KMS-11 (cell line): ENCODE measurements at regions not wholly inside any gene's neighbourhood (a gene's known extent, or its start where the extent isn't known, plus 50 kb on each side); places are given as distances from the start of the nearest gene placed in this dataset.
"Not testable (repeated sequence)": the region's sequence is repeated elsewhere in the genome, so short reads cannot be mapped to it uniquely, and the experiment has no call there.

Experiments used
- H2AFZ ChIP-seq: fragments of 200-600 bp; sonication (generic); 2 replicates; pipeline ENCODE4 v1.6.1; 2016; ENCODE audit warnings: antibody characterized with exemption, mixed run types, low read depth
- H3K27ac ChIP-seq: fragments of 200-600 bp; sonication (generic); 2 replicates; pipeline ENCODE4 v1.6.1; 2016; ENCODE audit warnings: mild to moderate bottlenecking, mixed run types
- H3K27me3 ChIP-seq: fragments of 200-600 bp; sonication (generic); 2 replicates; pipeline ENCODE4 v1.6.1; 2017; ENCODE audit warnings: mild to moderate bottlenecking, low read depth, mixed run types, moderate library complexity; ENCODE audit not compliant: insufficient read depth
- H3K36me3 ChIP-seq: fragments of 200-600 bp; sonication (generic); 2 replicates; pipeline ENCODE4 v1.6.1; 2017; ENCODE audit warnings: mild to moderate bottlenecking, mixed run types; ENCODE audit not compliant: insufficient read depth
- H3K4me1 ChIP-seq: fragments of 200-600 bp; sonication (generic); 2 replicates; pipeline ENCODE4 v1.6.1; 2016; ENCODE audit warnings: mild to moderate bottlenecking, low read depth, mixed run types; ENCODE audit not compliant: poor library complexity, severe bottlenecking
- H3K4me2 ChIP-seq: fragments of 200-600 bp; sonication (generic); 2 replicates; pipeline ENCODE4 v1.7.0; 2016; ENCODE audit warnings: mild to moderate bottlenecking, mixed run types
- H3K4me3 ChIP-seq: fragments of 200-600 bp; sonication (generic); IDR thresholded peaks from 2 replicates; pipeline ENCODE4 v1.6.1; 2017; ENCODE audit warnings: low read depth, low read length, mixed read lengths; ENCODE audit not compliant: insufficient read depth
- H3K79me2 ChIP-seq: fragments of 200-600 bp; sonication (generic); 2 replicates; pipeline ENCODE4 v1.6.1; 2016; ENCODE audit warnings: low read depth, mixed run types; ENCODE audit not compliant: insufficient read depth
- H3K9ac ChIP-seq: fragments of 200-600 bp; sonication (generic); 2 replicates; pipeline ENCODE4 v1.6.1; 2016; ENCODE audit warnings: mild to moderate bottlenecking, mixed run types
- H4K20me1 ChIP-seq: fragments of 200-600 bp; sonication (generic); 2 replicates; pipeline ENCODE4 v1.6.1; 2016; ENCODE audit warnings: mild to moderate bottlenecking, mixed run types; ENCODE audit not compliant: insufficient read depth

- not testable (repeated sequence) for H3K36me3 ChIP-seq, H3K4me3 ChIP-seq, H3K9ac ChIP-seq, H3K79me2 ChIP-seq, H4K20me1 ChIP-seq, H3K27ac ChIP-seq, H3K4me2 ChIP-seq, H2AFZ ChIP-seq, H3K4me1 ChIP-seq, H3K27me3 ChIP-seq
These were observed 136.1 kb upstream of the PTPN20 start for GRCh38 chr10:46774945-46775667.

- not testable (repeated sequence) for H3K4me3 ChIP-seq, H3K36me3 ChIP-seq, H3K4me1 ChIP-seq, H4K20me1 ChIP-seq, H3K9ac ChIP-seq, H3K4me2 ChIP-seq, H2AFZ ChIP-seq, H3K27ac ChIP-seq, H3K27me3 ChIP-seq, H3K79me2 ChIP-seq
These were observed 135.6 kb upstream of the PTPN20 start for GRCh38 chr10:46775668-46776059.

- not testable (repeated sequence) for H3K4me3 ChIP-seq, H3K79me2 ChIP-seq, H3K9ac ChIP-seq, H4K20me1 ChIP-seq, H3K27ac ChIP-seq, H3K4me2 ChIP-seq, H3K4me1 ChIP-seq, H2AFZ ChIP-seq, H3K36me3 ChIP-seq, H3K27me3 ChIP-seq
These were observed 131.7 kb upstream of the PTPN20 start for GRCh38 chr10:46779571-46779970.

GRCh38 chr10:46780164-46780563 lies 131.1 kb upstream of the PTPN20 start:
- H3K4me3 ChIP-seq, H3K79me2 ChIP-seq, H2AFZ ChIP-seq, H4K20me1 ChIP-seq, H3K36me3 ChIP-seq, H3K4me1 ChIP-seq, H3K9ac ChIP-seq, H3K27me3 ChIP-seq, H3K27ac ChIP-seq, H3K4me2 ChIP-seq: not testable (repeated sequence)

- not testable (repeated sequence) for H4K20me1 ChIP-seq, H3K9ac ChIP-seq, H3K79me2 ChIP-seq, H2AFZ ChIP-seq, H3K27me3 ChIP-seq, H3K27ac ChIP-seq, H3K4me2 ChIP-seq, H3K4me3 ChIP-seq, H3K4me1 ChIP-seq, H3K36me3 ChIP-seq
These were observed 130.2 kb upstream of the PTPN20 start for GRCh38 chr10:46781001-46781400.

GRCh38 chr10:46782001-46782874 lies 129.0 kb upstream of the PTPN20 start:
- not testable (repeated sequence) for H2AFZ ChIP-seq, H3K4me2 ChIP-seq, H3K27ac ChIP-seq, H3K4me3 ChIP-seq, H3K36me3 ChIP-seq, H4K20me1 ChIP-seq, H3K27me3 ChIP-seq, H3K4me1 ChIP-seq, H3K9ac ChIP-seq, H3K79me2 ChIP-seq

GRCh38 chr10:46784665-46785064 lies 126.6 kb upstream of the PTPN20 start:
- not testable (repeated sequence) for H3K9ac ChIP-seq, H4K20me1 ChIP-seq, H3K27me3 ChIP-seq, H2AFZ ChIP-seq, H3K79me2 ChIP-seq, H3K4me3 ChIP-seq, H3K4me2 ChIP-seq, H3K4me1 ChIP-seq, H3K27ac ChIP-seq, H3K36me3 ChIP-seq

- not testable (repeated sequence) for H3K27me3 ChIP-seq, H3K36me3 ChIP-seq, H3K79me2 ChIP-seq, H3K4me3 ChIP-seq, H3K27ac ChIP-seq, H3K4me1 ChIP-seq, H4K20me1 ChIP-seq, H3K9ac ChIP-seq
- H2AFZ ChIP-seq: peak overlapping the region; percentile 59
- H3K4me2 ChIP-seq: peak overlapping the region; percentile 66; the same call in 1 of the 2 replicates
These were observed 125.1 kb upstream of the PTPN20 start for GRCh38 chr10:46786125-46786517.

GRCh38 chr10:46786518-46787320 lies 124.5 kb upstream of the PTPN20 start:
- peak overlapping the region; percentile 75 for H2AFZ ChIP-seq
- not testable (repeated sequence) for H3K27ac ChIP-seq, H4K20me1 ChIP-seq, H3K4me1 ChIP-seq, H3K36me3 ChIP-seq, H3K27me3 ChIP-seq, H3K79me2 ChIP-seq, H3K4me3 ChIP-seq
- H3K4me2 ChIP-seq: peak overlapping the region; percentile 59
- H3K9ac ChIP-seq: peak overlapping the region; percentile 27; the same call in 1 of the 2 replicates
